ENCODE measurements at regions not wholly inside any gene's neighbourhood (a gene's known extent, or its start where the extent isn't known, plus 50 kb on each side); places are given as distances from the start of the nearest gene placed in this dataset.

DNA sequence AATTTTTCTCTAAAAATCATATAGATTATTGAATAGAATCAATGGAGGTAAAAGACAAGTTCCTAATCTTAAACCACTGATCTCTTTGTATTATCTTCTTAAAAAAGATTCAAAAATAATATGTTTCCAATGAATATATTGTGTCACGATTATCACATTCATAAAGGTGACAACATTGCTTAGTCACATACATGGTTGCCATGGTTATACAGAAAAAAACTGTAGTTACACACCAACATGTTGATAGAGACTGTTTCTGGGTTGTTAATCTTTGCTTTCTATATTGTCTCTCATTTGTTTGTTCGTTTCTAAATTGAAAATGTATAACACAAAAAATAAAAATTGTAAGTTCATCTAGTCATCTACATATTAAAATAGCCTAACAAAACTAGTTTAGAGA, 376.0 kb upstream of the ALCAM start:
- no peak for DNase-seq
- Histone ChIP-seq H4K5ac (ENCODE audit: insufficient read length, low read depth, low read length) (no peak overlapping the region), H3K23me2 (ENCODE audit: insufficient read length, low read depth, low read length, poor library complexity, severe bottlenecking) (no peaks in the 10 kb centered on the region), H2AK5ac (ENCODE audit: insufficient read length, low read length) (no peak overlapping the region), H3K9me3 (ENCODE audit: control insufficient read depth, low read depth, low read length) (no peaks in the 10 kb centered on the region), H3K4me1 (ENCODE audit: insufficient read depth, low read length) (no peaks in the 10 kb centered on the region), H2BK5ac (ENCODE audit: insufficient read length, low read length) (no peak overlapping the region), H3K18ac (ENCODE audit: insufficient read length, low read depth, low read length) (no peak overlapping the region), H3K4ac (ENCODE audit: low read depth, low read length) (no peak overlapping the region), H3K23ac (ENCODE audit: insufficient read length, low read depth, low read length) (no peak overlapping the region), H2BK20ac (ENCODE audit: low read depth, low read length, poor library complexity, severe bottlenecking) (no peak overlapping the region), H2BK120ac (ENCODE audit: low read depth, low read length, poor library complexity, severe bottlenecking) (no peak overlapping the region), H2BK12ac (ENCODE audit: insufficient read length, low read depth, low read length) (no peak overlapping the region), H2BK15ac (ENCODE audit: low read depth, low read length) (no peak overlapping the region), H3T11ph (ENCODE audit: low read length) (no peak overlapping the region), H3K56ac (ENCODE audit: insufficient read length, low read depth, low read length) (no peak overlapping the region), H2AFZ (ENCODE audit: low read length) (no peak overlapping the region), H3K79me2 (ENCODE audit: insufficient read depth, low read length) (no peaks in the 10 kb centered on the region), H3K14ac (ENCODE audit: insufficient read depth, low read length) (no peak overlapping the region), H3K27ac (ENCODE audit: insufficient read length, low read depth, low read length) (no peak overlapping the region), H3K79me1 (ENCODE audit: insufficient read depth, low read depth, low read length, poor library complexity, severe bottlenecking) (no peaks in the 10 kb centered on the region), H3K9ac (ENCODE audit: extremely low read depth, insufficient read length, low read length) (no peak overlapping the region), H4K91ac (ENCODE audit: insufficient read length, low read depth, low read length) (no peak overlapping the region), H4K20me1 (ENCODE audit: control insufficient read depth, insufficient read depth, insufficient read length) (no peaks in the 10 kb centered on the region), H3K27me3 (ENCODE audit: insufficient read depth, low read length) (no peaks in the 10 kb centered on the region), H4K8ac (replicated peaks; ENCODE audit: insufficient read length, low read depth, low read length) (no peak overlapping the region), H3K4me2 (ENCODE audit: insufficient read depth, insufficient read length, low read length) (no peak overlapping the region)
- Mint-ChIP-seq H3K4me1 (peaks cover 7% of the 10 kb centered on the region in 2 experiments), H3K9me3 (no peaks in the 10 kb centered on the region; a peak in 2 of 5 replicates), H3K27me3 (ENCODE audit: low read depth) (no peaks in the 10 kb centered on the region), H3K27ac (no peak overlapping the region; a peak in 1 of 7 replicates), H3K36me3 (ENCODE audit: insufficient read depth in 1 of 3, low read depth in 3 of 3) (no peaks in the 10 kb centered on the region; a peak in 2 of 7 replicates), H3K4me3 (no peak overlapping the region)
- no CpG with 5 or more reads among the region's 2 CpGs for WGBS (ENCODE audit: extremely low coverage, insufficient read length, low lambda C conversion rate)
- TF ChIP-seq, protein P1, sequence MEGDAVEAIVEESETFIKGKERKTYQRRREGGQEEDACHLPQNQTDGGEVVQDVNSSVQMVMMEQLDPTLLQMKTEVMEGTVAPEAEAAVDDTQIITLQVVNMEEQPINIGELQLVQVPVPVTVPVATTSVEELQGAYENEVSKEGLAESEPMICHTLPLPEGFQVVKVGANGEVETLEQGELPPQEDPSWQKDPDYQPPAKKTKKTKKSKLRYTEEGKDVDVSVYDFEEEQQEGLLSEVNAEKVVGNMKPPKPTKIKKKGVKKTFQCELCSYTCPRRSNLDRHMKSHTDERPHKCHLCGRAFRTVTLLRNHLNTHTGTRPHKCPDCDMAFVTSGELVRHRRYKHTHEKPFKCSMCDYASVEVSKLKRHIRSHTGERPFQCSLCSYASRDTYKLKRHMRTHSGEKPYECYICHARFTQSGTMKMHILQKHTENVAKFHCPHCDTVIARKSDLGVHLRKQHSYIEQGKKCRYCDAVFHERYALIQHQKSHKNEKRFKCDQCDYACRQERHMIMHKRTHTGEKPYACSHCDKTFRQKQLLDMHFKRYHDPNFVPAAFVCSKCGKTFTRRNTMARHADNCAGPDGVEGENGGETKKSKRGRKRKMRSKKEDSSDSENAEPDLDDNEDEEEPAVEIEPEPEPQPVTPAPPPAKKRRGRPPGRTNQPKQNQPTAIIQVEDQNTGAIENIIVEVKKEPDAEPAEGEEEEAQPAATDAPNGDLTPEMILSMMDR (conservative IDR thresholded peaks at IDR 0.05), result no peak
